GM12878 (cell line): ENCODE measurements at regions not wholly inside any gene's neighbourhood (a gene's known extent, or its start where the extent isn't known, plus 50 kb on each side); places are given as distances from the start of the nearest gene placed in this dataset.

Source experiments
- ATAC-seq: fragments of 200-7000 bp; cut with Tn5 transposase; 3 replicates; pipeline ENCODE4 v1.9.1; 2020; ENCODE audit warnings: mild to moderate bottlenecking, moderate library complexity
- BruUV-seq: library from RNA; stranded (reverse); fragments of 400-500 nt; replicated peaks from 2 replicates; lab custom pipeline; 2021; lab: Mats Ljungman, UMichigan
- CTCF ChIA-PET: fragments of 300-600 bp; sonication (Branson Sonifier 250); formaldehyde crosslinking; extraction: SDS; loops from one replicate; lab custom pipeline; 2021; ENCODE audit warnings: inconsistent platforms; lab: Yijun Ruan, JAX
- POLR2A ChIA-PET: fragments of 350-600 bp; formaldehyde crosslinking; extraction: SDS; loops from one replicate; lab custom pipeline; 2021; ENCODE audit warnings: inconsistent platforms; lab: Charles Lee
- RAD21 ChIA-PET: fragments of 300-600 bp; sonication (Branson Sonifier 250); formaldehyde crosslinking; loops from one replicate; lab custom pipeline; 2023; ENCODE audit warnings: antibody characterized with exemption; ENCODE audit not compliant: unreplicated experiment; lab: Charles Lee
- SMC1A ChIA-PET: fragments of 300-600 bp; sonication (Branson Sonifier 250); formaldehyde crosslinking; loops from one replicate; lab custom pipeline; 2023; ENCODE audit not compliant: unreplicated experiment, uncharacterized antibody; lab: Charles Lee
- DNase-seq: peaks from one replicate; pipeline ENCODE4 v3.0.0-alpha.2; 2011; ENCODE audit warnings: low read depth, low spot score
- FAIRE-seq: peaks from 3 replicates; lab custom pipeline; 2011; peaks lifted over from hg19 to GRCh38; lab: Jason Lieb, UNC
- H2AFZ ChIP-seq: 2 replicates; pipeline ENCODE4 v1.6.0; 2011; ENCODE audit warnings: low read depth, low read length, control low read depth; ENCODE audit not compliant: control insufficient read depth
- H3K27ac ChIP-seq: 2 replicates; pipeline ENCODE4 v1.5.1; 2011; ENCODE audit warnings: control low read depth; ENCODE audit not compliant: control insufficient read depth, insufficient read depth
- H3K27me3 ChIP-seq, 2 experiments: replicated peaks in 1 of 2; 2 replicates each; pipeline versions ENCODE4 v1.6.0 to v1.6.1; 2011; ENCODE audit warnings: low read length in 1 of 2; ENCODE audit not compliant: control insufficient read depth in 2 of 2, insufficient read depth in 2 of 2
- H3K36me3 ChIP-seq, 2 experiments: 2 replicates each; pipeline ENCODE4 v1.5.1; 2011; ENCODE audit warnings: low read length in 1 of 2; ENCODE audit not compliant: control insufficient read depth in 2 of 2, insufficient read depth in 2 of 2
- H3K4me1 ChIP-seq: 2 replicates; pipeline ENCODE4 v1.6.1; 2011; ENCODE audit warnings: mild to moderate bottlenecking, low read length, moderate library complexity, mixed read lengths; ENCODE audit not compliant: control insufficient read depth, insufficient read depth
- H3K4me2 ChIP-seq: 2 replicates; pipeline ENCODE4 v1.6.0; 2011; ENCODE audit warnings: control low read depth; ENCODE audit not compliant: control insufficient read depth, insufficient read depth
- H3K4me3 ChIP-seq: fragments of 200-600 bp; sonication (generic); 2 replicates; pipeline ENCODE4 v1.5.1; 2016
- H3K79me2 ChIP-seq: 2 replicates; pipeline ENCODE4 v1.6.0; 2011; ENCODE audit warnings: low read length; ENCODE audit not compliant: control insufficient read depth, insufficient read depth
- H3K9ac ChIP-seq: 2 replicates; pipeline ENCODE4 v1.8.0; 2011; ENCODE audit warnings: low read length, control low read depth, mixed read lengths; ENCODE audit not compliant: control insufficient read depth, insufficient read depth
- H3K9me3 ChIP-seq: replicated peaks from 3 replicates; pipeline ENCODE4 v1.5.1; 2011; ENCODE audit warnings: mild to moderate bottlenecking, low read length; ENCODE audit not compliant: control insufficient read depth, insufficient read depth
- H4K20me1 ChIP-seq: 2 replicates; pipeline ENCODE4 v1.6.0; 2011; ENCODE audit not compliant: control insufficient read depth, insufficient read depth
- DPF2 ChIP-seq: fragments of 450-650 bp; IDR thresholded peaks from 2 replicates; pipeline ENCODE4 v1.6.1; 2017; ENCODE audit warnings: mild to moderate bottlenecking
- ELK1 ChIP-seq: IDR thresholded peaks from 2 replicates; pipeline ENCODE4 v1.6.1; 2012; ENCODE audit warnings: low read depth, low read length, improper control_type of control experiment
- IKZF1 ChIP-seq: fragments of 450-650 bp; conservative IDR thresholded peaks from 2 replicates; pipeline ENCODE4 v1.6.1; 2017; ENCODE audit warnings: antibody characterized with exemption, mild to moderate bottlenecking
- MTA2 ChIP-seq: fragments of 450-650 bp; IDR thresholded peaks from 2 replicates; pipeline ENCODE4 v1.6.1; 2016; ENCODE audit warnings: low read depth, mild to moderate bottlenecking, moderate library complexity
- MTA3 ChIP-seq: IDR thresholded peaks from 2 replicates; pipeline ENCODE4 v1.6.1; 2012; ENCODE audit warnings: low read length, inconsistent platforms, borderline replicate concordance
- PAX8 ChIP-seq: fragments of 450-650 bp; IDR thresholded peaks from 2 replicates; pipeline ENCODE4 v1.6.1; 2017; ENCODE audit warnings: mild to moderate bottlenecking, moderate library complexity
- POLR2AphosphoS2 ChIP-seq: IDR thresholded peaks from 2 replicates; pipeline ENCODE4 v1.6.1; 2011; ENCODE audit warnings: low read depth, mild to moderate bottlenecking, low read length, improper control_type of control experiment, moderate library complexity
- RAD51 ChIP-seq: fragments of 450-650 bp; IDR thresholded peaks from 2 replicates; pipeline ENCODE4 v1.6.1; 2016; ENCODE audit warnings: moderate library complexity, mild to moderate bottlenecking, inconsistent platforms
- WRNIP1 ChIP-seq: IDR thresholded peaks from 2 replicates; pipeline ENCODE4 v1.6.1; 2011; ENCODE audit warnings: low read depth, low read length, improper control_type of control experiment, borderline replicate concordance
- ZNF207 ChIP-seq: fragments of 450-650 bp; IDR thresholded peaks from 2 replicates; pipeline ENCODE4 v1.6.1; 2014; ENCODE audit warnings: antibody characterized with exemption, mild to moderate bottlenecking, borderline replicate concordance
- WGBS: methylation state at CpG from one replicate; pipeline ENCODE4 v1.1.6; 2016; ENCODE audit warnings: low lambda C conversion rate; ENCODE audit not compliant: insufficient replicate concordance, insufficient coverage; ENCODE audit errors: missing lambda C conversion rate; 5-methylcytosine and 5-hydroxymethylcytosine counted together
- in situ Hi-C: fragments of 300-500 bp; cut with MboI; formaldehyde crosslinking; loops from 9 replicates; pipeline ENCODE4 v1.14.3; 2018; ENCODE audit warnings: mixed read lengths
- intact Hi-C: fragments of 100-400 bp; cut with micrococcal nuclease; formaldehyde crosslinking; loops from one replicate; pipeline ENCODE4 v1.14.2; 2022; ENCODE audit not compliant: unreplicated experiment
- TF ChIP-seq, protein P1 (sequence below): fragments of 450-650 bp; IDR thresholded peaks from 2 replicates; pipeline ENCODE4 v1.6.1; 2018; ENCODE audit warnings: borderline replicate concordance, mild to moderate bottlenecking; ENCODE audit not compliant: partially characterized antibody

DNA sequence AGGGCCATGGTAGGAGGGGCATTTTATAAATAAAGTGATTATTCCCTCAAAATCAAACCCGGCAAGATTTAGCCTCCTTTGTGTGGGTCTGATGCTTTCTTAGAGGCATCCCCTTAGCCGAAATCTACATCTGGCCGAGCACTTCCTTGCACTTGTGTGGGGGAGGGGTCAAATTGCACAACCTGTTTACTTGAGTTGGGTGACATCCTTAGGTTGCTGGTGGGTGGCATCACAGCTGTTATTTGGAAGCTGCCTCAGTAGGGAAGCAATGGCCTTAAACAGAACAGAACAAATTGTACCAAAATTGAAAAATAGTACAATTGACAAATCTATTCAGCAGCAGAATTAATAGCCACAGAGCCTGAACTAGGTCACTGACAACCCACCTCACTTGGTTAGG is 546.1 kb downstream of the SNAPC1 start:
- Histone ChIP-seq H4K20me1 (no peaks in the 10 kb centered on the region), H2AFZ (no peak overlapping the region), H3K9me3 (no peaks in the 10 kb centered on the region), H3K27ac (no peak overlapping the region), H3K4me2 (no peak overlapping the region), H3K9ac (no peak overlapping the region), H3K79me2 (no peaks in the 10 kb centered on the region), H3K4me1 (no peaks in the 10 kb centered on the region), H3K27me3 (no peaks in the 10 kb centered on the region), H3K36me3 (no peaks in the 10 kb centered on the region)
- FAIRE-seq (no peak), DNase-seq (no peak), ATAC-seq (no peak)
- BruUV-seq = no TSS peak
- intact Hi-C loops (no loop called here), in situ Hi-C loops (no loop called here)
- SMC1A ChIA-PET = no interaction called here
- CTCF ChIA-PET = no interaction called here
- POLR2A ChIA-PET = no interaction called here
- 17% methylated on average over 3 of the region's 3 CpGs for WGBS
- RAD21 ChIA-PET = no interaction called here
- TF ChIP-seq MTA3 (no peak), RAD51 (no peak), MTA2 (no peak), ZNF207 (no peak), DPF2 (no peak), POLR2AphosphoS2 (no peak), WRNIP1 (no peak), IKZF1 (no peak), PAX8 (no peak), ELK1 (no peak)
- TF ChIP-seq, protein P1, sequence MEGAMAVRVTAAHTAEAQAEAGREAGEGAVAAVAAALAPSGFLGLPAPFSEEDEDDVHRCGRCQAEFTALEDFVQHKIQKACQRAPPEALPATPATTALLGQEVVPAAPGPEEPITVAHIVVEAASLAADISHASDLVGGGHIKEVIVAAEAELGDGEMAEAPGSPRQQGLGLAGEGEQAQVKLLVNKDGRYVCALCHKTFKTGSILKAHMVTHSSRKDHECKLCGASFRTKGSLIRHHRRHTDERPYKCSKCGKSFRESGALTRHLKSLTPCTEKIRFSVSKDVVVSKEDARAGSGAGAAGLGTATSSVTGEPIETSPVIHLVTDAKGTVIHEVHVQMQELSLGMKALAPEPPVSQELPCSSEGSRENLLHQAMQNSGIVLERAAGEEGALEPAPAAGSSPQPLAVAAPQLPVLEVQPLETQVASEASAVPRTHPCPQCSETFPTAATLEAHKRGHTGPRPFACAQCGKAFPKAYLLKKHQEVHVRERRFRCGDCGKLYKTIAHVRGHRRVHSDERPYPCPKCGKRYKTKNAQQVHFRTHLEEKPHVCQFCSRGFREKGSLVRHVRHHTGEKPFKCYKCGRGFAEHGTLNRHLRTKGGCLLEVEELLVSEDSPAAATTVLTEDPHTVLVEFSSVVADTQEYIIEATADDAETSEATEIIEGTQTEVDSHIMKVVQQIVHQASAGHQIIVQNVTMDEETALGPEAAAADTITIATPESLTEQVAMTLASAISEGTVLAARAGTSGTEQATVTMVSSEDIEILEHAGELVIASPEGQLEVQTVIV = no peak
- TF ChIP-seq, all 136 proteins: peak for 0
- no peak overlapping the region for H3K4me3 ChIP-seq
